Endothelial cell of umbilical vein (primary cell): ENCODE measurements at regions not wholly inside any gene's neighbourhood (a gene's known extent, or its start where the extent isn't known, plus 50 kb on each side); places are given as distances from the start of the nearest gene placed in this dataset.

Experiments used
- EZH2 ChIP-seq: IDR thresholded peaks from 2 replicates; pipeline ENCODE4 v1.6.1; 2012; ENCODE audit warnings: borderline replicate concordance, low read depth, mild to moderate bottlenecking, moderate library complexity, low read length, inconsistent platforms; ENCODE audit not compliant: severe bottlenecking
- FOS ChIP-seq: IDR thresholded peaks from 2 replicates; pipeline ENCODE4 v1.6.1; 2011; ENCODE audit warnings: mild to moderate bottlenecking, low read length, moderate library complexity, borderline replicate concordance; ENCODE audit not compliant: insufficient read depth
- GATA2 ChIP-seq: IDR thresholded peaks from 2 replicates; pipeline ENCODE4 v1.7.0; 2011; ENCODE audit warnings: low read depth, mild to moderate bottlenecking, moderate library complexity, mixed read lengths, low read length; ENCODE audit not compliant: insufficient read length, insufficient read depth
- JUN ChIP-seq: IDR thresholded peaks from 2 replicates; pipeline ENCODE4 v1.6.1; 2011; ENCODE audit warnings: borderline replicate concordance, low read depth; ENCODE audit not compliant: insufficient read length, insufficient read depth
- MAX ChIP-seq: IDR thresholded peaks from 2 replicates; pipeline ENCODE4 v1.6.1; 2011; ENCODE audit not compliant: insufficient read depth, insufficient read length
- MYC ChIP-seq: IDR thresholded peaks from one replicate; pipeline ENCODE4 v1.6.1; 2011; ENCODE audit warnings: mild to moderate bottlenecking, low read depth, low read length
- POLR2A ChIP-seq: IDR thresholded peaks from 2 replicates; pipeline ENCODE4 v1.6.1; 2012; ENCODE audit warnings: low read depth, mild to moderate bottlenecking, control low read depth, low read length
- POLR2AphosphoS5 ChIP-seq: IDR thresholded peaks from 2 replicates; pipeline ENCODE4 v1.6.1; 2012; ENCODE audit warnings: low read depth, mild to moderate bottlenecking, control low read depth, low read length, moderate library complexity; ENCODE audit not compliant: insufficient read depth
- TF ChIP-seq, protein P1 (sequence below), 2 donors: IDR thresholded peaks; 1 replicate in 1 of 2; 2 replicates in 1 of 2; pipeline ENCODE4 v1.5.1; 2011; ENCODE audit warnings: low read length in 2 of 2, mild to moderate bottlenecking in 2 of 2, moderate library complexity in 2 of 2, control low read depth in 1 of 2, inconsistent platforms in 1 of 2, low read depth in 1 of 2; ENCODE audit not compliant: insufficient read depth in 1 of 2; ENCODE audit errors: extremely low read depth in 1 of 2

DNA sequence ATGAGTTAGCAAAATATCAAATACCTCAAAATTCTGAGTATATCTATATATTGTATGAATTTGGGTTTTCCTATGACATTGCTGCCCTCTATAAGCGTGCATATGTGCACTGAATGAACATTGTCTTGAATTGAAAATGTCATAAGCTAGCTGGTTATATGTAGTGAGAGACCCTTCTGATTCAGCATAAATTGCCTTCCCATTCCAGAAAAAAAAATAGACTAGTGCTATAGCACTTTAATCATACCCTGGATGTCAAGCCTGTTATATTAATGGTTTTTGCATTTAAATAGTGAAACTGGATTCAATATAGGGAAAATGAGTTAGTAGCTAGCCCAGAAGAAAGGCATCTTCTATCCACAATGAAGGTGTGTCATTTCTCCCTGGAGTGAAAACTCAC is 265.1 kb downstream of the TUSC7 start:
- TF ChIP-seq, protein P1, sequence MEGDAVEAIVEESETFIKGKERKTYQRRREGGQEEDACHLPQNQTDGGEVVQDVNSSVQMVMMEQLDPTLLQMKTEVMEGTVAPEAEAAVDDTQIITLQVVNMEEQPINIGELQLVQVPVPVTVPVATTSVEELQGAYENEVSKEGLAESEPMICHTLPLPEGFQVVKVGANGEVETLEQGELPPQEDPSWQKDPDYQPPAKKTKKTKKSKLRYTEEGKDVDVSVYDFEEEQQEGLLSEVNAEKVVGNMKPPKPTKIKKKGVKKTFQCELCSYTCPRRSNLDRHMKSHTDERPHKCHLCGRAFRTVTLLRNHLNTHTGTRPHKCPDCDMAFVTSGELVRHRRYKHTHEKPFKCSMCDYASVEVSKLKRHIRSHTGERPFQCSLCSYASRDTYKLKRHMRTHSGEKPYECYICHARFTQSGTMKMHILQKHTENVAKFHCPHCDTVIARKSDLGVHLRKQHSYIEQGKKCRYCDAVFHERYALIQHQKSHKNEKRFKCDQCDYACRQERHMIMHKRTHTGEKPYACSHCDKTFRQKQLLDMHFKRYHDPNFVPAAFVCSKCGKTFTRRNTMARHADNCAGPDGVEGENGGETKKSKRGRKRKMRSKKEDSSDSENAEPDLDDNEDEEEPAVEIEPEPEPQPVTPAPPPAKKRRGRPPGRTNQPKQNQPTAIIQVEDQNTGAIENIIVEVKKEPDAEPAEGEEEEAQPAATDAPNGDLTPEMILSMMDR (IDR thresholded peaks at IDR 0.05; ENCODE audit: extremely low read depth in 1 of 2, insufficient read depth in 1 of 2, low read depth in 1 of 2, low read length in 2 of 2), result no peak
- TF ChIP-seq MYC (no peak), POLR2A (no peak), FOS (no peak), JUN (no peak), MAX (no peak), EZH2 (no peak), POLR2AphosphoS5 (no peak), GATA2 (no peak)
